ENCODE measurements at regions not wholly inside any gene's neighbourhood (a gene's known extent, or its start where the extent isn't known, plus 50 kb on each side); places are given as distances from the start of the nearest gene placed in this dataset.

DNA sequence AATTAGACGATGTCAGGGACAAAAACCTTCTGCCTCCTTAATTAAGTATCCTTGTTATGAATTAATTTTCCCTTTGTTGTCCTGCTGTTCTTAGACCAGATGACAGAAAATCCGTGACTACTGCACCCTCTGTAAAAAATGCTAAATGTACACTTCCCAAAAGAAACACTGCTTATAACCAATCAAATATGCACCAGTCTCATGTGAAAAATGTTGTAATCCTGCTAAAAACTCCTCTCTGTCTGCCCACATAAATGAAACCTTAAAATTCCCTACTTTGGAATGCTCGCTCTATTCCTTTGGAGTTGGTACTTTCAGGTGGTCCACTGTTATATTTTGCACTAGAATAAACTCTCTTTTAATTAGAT is 366.8 kb upstream of the CCDC179 start:
- TF ChIP-seq, protein P1, sequence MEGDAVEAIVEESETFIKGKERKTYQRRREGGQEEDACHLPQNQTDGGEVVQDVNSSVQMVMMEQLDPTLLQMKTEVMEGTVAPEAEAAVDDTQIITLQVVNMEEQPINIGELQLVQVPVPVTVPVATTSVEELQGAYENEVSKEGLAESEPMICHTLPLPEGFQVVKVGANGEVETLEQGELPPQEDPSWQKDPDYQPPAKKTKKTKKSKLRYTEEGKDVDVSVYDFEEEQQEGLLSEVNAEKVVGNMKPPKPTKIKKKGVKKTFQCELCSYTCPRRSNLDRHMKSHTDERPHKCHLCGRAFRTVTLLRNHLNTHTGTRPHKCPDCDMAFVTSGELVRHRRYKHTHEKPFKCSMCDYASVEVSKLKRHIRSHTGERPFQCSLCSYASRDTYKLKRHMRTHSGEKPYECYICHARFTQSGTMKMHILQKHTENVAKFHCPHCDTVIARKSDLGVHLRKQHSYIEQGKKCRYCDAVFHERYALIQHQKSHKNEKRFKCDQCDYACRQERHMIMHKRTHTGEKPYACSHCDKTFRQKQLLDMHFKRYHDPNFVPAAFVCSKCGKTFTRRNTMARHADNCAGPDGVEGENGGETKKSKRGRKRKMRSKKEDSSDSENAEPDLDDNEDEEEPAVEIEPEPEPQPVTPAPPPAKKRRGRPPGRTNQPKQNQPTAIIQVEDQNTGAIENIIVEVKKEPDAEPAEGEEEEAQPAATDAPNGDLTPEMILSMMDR (IDR thresholded peaks at IDR 0.05): no peak
- TF ChIP-seq POLR2AphosphoS5 (IDR thresholded peaks at IDR 0.05) (no peak), POLR2A (IDR thresholded peaks at IDR 0.05) (no peak), EP300 (IDR thresholded peaks at IDR 0.05) (no peak)

Data from stomach (tissue), 4 donors.